ENCODE measurements at regions not wholly inside any gene's neighbourhood (a gene's known extent, or its start where the extent isn't known, plus 50 kb on each side); places are given as distances from the start of the nearest gene placed in this dataset.

- no peak for DNase-seq
- no peak overlapping the region for H3K27ac ChIP-seq
- no peaks in the 10 kb centered on the region for H3K36me3 ChIP-seq (ENCODE audit: low read depth, missing control alignments)
- H3K4me1 ChIP-seq = no peaks in the 10 kb centered on the region
- TF ChIP-seq POLR2A (IDR thresholded peaks at IDR 0.05) (no peak), CTCF (IDR thresholded peaks at IDR 0.05) (no peak)
- WGBS, 2 donors = 64 to 75% methylated on average over 2 of the region's 2 CpGs
- H3K9me3 ChIP-seq = no peaks in the 10 kb centered on the region
- intact Hi-C loops (cut with DNase I; ENCODE audit: low total_unique reads) = no loop called here
- H3K27me3 ChIP-seq = no peaks in the 10 kb centered on the region
- no peak overlapping the region for H3K4me3 ChIP-seq
Measured at GRCh38 chr3:144127700-144128099, 156.1 kb downstream of the DIPK2A start.

DNA sequence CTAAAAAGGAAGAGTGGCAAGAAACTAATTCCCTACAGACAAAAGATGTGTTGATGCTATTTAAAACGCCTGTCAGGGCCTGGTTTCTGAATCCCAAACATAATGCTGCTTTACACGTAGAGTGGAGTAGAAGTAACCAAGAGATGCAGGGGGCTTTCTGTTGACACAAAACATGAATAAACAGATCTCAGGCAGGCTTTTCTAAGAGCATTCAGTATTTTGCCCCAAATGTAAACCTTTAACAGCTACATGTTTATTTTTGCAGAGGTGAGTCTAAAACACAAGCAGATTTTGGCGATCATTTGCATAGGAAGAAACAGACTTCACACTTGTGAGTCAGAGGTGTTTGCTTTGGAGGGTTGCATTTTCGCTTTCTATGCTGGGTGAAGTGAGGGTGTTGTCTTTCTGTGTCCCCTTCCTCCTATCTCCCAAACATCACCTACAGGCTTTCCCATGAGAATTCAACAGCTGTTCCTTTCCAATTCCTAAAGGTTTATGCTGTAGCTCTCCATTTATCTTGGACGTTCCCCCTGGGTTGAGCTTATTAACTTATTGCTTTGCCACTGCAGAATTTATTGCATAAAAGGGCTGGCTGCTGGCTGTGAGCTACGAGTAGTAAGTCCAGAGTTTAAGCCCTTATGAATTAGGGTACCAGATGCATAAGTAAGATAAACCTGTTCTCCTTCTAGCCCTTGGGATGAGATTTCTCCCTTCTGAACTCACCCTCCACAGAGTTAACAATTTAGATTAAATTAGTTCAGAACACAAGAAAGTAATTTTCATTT is 156.7 kb downstream of the DIPK2A start:
- no peak overlapping the region for H3K27ac ChIP-seq
- no peaks in the 10 kb centered on the region for H3K27me3 ChIP-seq
- no peaks in the 10 kb centered on the region for H3K9me3 ChIP-seq
- TF ChIP-seq POLR2A (IDR thresholded peaks at IDR 0.05) (no peak), CTCF (IDR thresholded peaks at IDR 0.05) (no peak)
- H3K4me1 ChIP-seq = no peaks in the 10 kb centered on the region
- DNase-seq = no peak
- intact Hi-C loops (cut with DNase I; ENCODE audit: low total_unique reads) = no loop called here
- H3K4me3 ChIP-seq = no peak overlapping the region
- no peaks in the 10 kb centered on the region for H3K36me3 ChIP-seq (ENCODE audit: low read depth, missing control alignments)
- 74 to 81% methylated on average over 6 of the region's 6 CpGs for WGBS, 2 donors

GRCh38 chr3:144129536-144130214 is 158.1 kb downstream of the DIPK2A start:
- no peaks in the 10 kb centered on the region for H3K27me3 ChIP-seq
- intact Hi-C loops (cut with DNase I; ENCODE audit: low total_unique reads) = no loop called here
- 96 to 100% methylated on average over 6 of the region's 6 CpGs for whole genome bisulfite sequencing, 2 donors
- H3K9me3 ChIP-seq = no peaks in the 10 kb centered on the region
- TF ChIP-seq POLR2A (IDR thresholded peaks at IDR 0.05) = no peak
- no peak for TF ChIP-seq CTCF (IDR thresholded peaks at IDR 0.05)
- no peaks in the 10 kb centered on the region for H3K36me3 ChIP-seq (ENCODE audit: low read depth, missing control alignments)
- no peak for DNase-seq
- no peaks in the 10 kb centered on the region for H3K4me1 ChIP-seq
- no peak overlapping the region for H3K27ac ChIP-seq
- no peak overlapping the region for H3K4me3 ChIP-seq

DNA sequence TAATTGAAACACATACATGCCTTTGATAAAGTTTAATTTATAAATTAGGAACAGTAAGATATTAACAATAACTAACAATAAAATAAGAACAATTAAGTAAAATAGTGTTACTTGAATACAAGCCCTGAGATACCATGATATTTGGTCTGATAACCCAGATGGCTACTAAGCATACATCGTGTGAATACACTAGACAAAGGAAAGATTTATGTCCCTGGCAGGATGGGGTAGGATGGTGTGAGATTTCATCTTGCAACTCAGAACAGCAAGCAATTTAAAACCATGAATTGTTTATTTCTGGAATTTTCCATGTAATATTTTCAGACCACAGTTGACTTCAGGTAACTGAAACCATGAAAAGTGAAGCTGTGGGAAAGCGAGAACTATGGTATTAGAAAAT is 169.5 kb downstream of the DIPK2A start:
- Histone ChIP-seq H3K27ac (no peak overlapping the region), H3K27me3 (no peaks in the 10 kb centered on the region), H3K36me3 (ENCODE audit: low read depth, missing control alignments) (no peaks in the 10 kb centered on the region), H3K9me3 (no peaks in the 10 kb centered on the region), H3K4me1 (peaks cover 3% of the 10 kb centered on the region), H3K4me3 (no peak overlapping the region)
- 83 to 87% methylated on average over 2 of the region's 2 CpGs for WGBS, 2 donors
- intact Hi-C loops (cut with DNase I; ENCODE audit: low total_unique reads) = no loop called here
- DNase-seq = no peak
- TF ChIP-seq CTCF (IDR thresholded peaks at IDR 0.05) (no peak), POLR2A (IDR thresholded peaks at IDR 0.05) (no peak)
